CD4-positive, alpha-beta memory T cell (primary cell): ENCODE measurements at regions not wholly inside any gene's neighbourhood (a gene's known extent, or its start where the extent isn't known, plus 50 kb on each side); places are given as distances from the start of the nearest gene placed in this dataset.

Experiments used
- CTCF ChIA-PET: fragments of 350-600 bp; sonication (Branson Sonifier 250); formaldehyde crosslinking; loops from one replicate; lab custom pipeline; 2021; ENCODE audit warnings: inconsistent platforms; ENCODE audit not compliant: partially characterized antibody; lab: Charles Lee
- POLR2A ChIA-PET: fragments of 350-600 bp; sonication (Branson Sonifier 250); formaldehyde crosslinking; loops from one replicate; lab custom pipeline; 2021; ENCODE audit not compliant: partially characterized antibody; lab: Charles Lee
- DNase-seq, 5 donors: peaks; one replicate each; pipeline versions ENCODE4 v3.0.0 to v3.0.0-alpha.2; 2020 to 2022; ENCODE audit warnings: mixed read lengths in 1 of 5
- H3K27ac ChIP-seq: one replicate; pipeline ENCODE4 v1.7.0; 2013; ENCODE audit warnings: low read depth, low read length
- H3K27me3 ChIP-seq: 2 replicates; pipeline ENCODE4 v1.7.0; 2013; ENCODE audit warnings: mild to moderate bottlenecking, low read length, moderate library complexity; ENCODE audit not compliant: insufficient read depth
- H3K36me3 ChIP-seq: 2 replicates; pipeline ENCODE4 v1.7.0; 2013; ENCODE audit warnings: mild to moderate bottlenecking, low read length, moderate library complexity; ENCODE audit not compliant: insufficient read depth
- H3K4me1 ChIP-seq: 2 replicates; pipeline ENCODE4 v1.7.0; 2013; ENCODE audit warnings: mild to moderate bottlenecking, low read length, moderate library complexity; ENCODE audit not compliant: insufficient read depth
- H3K4me3 ChIP-seq, 2 donors: one replicate each; pipeline ENCODE4 v1.7.0; 2013; ENCODE audit warnings: low read length in 2 of 2, mild to moderate bottlenecking in 1 of 2
- H3K9me3 ChIP-seq, 2 donors: one replicate each; pipeline ENCODE4 v1.7.0; 2013; ENCODE audit warnings: low read length in 2 of 2, control low read depth in 1 of 2; ENCODE audit not compliant: control insufficient read depth in 1 of 2
- H3K27ac Mint-ChIP-seq, 7 donors: one replicate each; pipeline ENCODE4 v1.8.0; 2020 to 2021; ENCODE audit warnings: mixed read lengths in 7 of 7, mild to moderate bottlenecking in 6 of 7, inconsistent platforms in 3 of 7, moderate library complexity in 3 of 7
- H3K27me3 Mint-ChIP-seq, 2 donors: one replicate each; pipeline ENCODE4 v1.8.0; 2020 to 2021; ENCODE audit warnings: mixed read lengths in 2 of 2
- H3K36me3 Mint-ChIP-seq, 2 donors: one replicate each; pipeline ENCODE4 v1.8.0; 2020 to 2021; ENCODE audit warnings: mixed read lengths in 2 of 2, inconsistent platforms in 1 of 2, mild to moderate bottlenecking in 1 of 2
- H3K4me1 Mint-ChIP-seq, 4 donors: one replicate each; pipeline ENCODE4 v1.8.0; 2020 to 2021; ENCODE audit warnings: mixed read lengths in 4 of 4, mild to moderate bottlenecking in 1 of 4
- H3K4me3 Mint-ChIP-seq, 8 donors: one replicate each; pipeline ENCODE4 v1.8.0; 2020 to 2021; ENCODE audit warnings: mixed read lengths in 8 of 8, mild to moderate bottlenecking in 7 of 8, moderate library complexity in 6 of 8, inconsistent platforms in 3 of 8
- H3K9me3 Mint-ChIP-seq, 8 donors: one replicate each; pipeline ENCODE4 v1.8.0; 2020 to 2021; ENCODE audit warnings: mixed read lengths in 8 of 8, mild to moderate bottlenecking in 5 of 8, inconsistent platforms in 3 of 8, moderate library complexity in 1 of 8
- intact Hi-C: fragments of 100-400 bp; cut with micrococcal nuclease; formaldehyde crosslinking; loops from one replicate; pipeline ENCODE4 v1.15.1; 2023

- Mint-ChIP-seq H3K36me3 (no peaks in the 10 kb centered on the region), H3K4me3 (no peak overlapping the region), H3K27ac (no peak overlapping the region), H3K27me3 (no peaks in the 10 kb centered on the region), H3K9me3 (peaks cover 0 to 8% (median 4%) of the 10 kb centered on the region in 8 donors), H3K4me1 (no peaks in the 10 kb centered on the region)
- H3K36me3 ChIP-seq, result no peaks in the 10 kb centered on the region
- CTCF ChIA-PET, result interaction anchor here (0.6 kb wide), 1 partner anchor 9 kb away, joined by 3 read pairs; no protein-coding TSS in a partner anchor
- no peak overlapping the region for H3K4me3 ChIP-seq
- POLR2A ChIA-PET, result no interaction called here
- no peak overlapping the region for H3K27ac ChIP-seq
- no peaks in the 10 kb centered on the region for H3K4me1 ChIP-seq
- intact Hi-C loops, result no loop called here
- no peaks in the 10 kb centered on the region for H3K9me3 ChIP-seq
- no peak for DNase-seq
- no peaks in the 10 kb centered on the region for H3K27me3 ChIP-seq
These were observed 101.8 kb upstream of the DDX18 start for GRCh38 chr2:117712684-117713083.

- no peak overlapping the region for H3K27ac Mint-ChIP-seq
- Histone ChIP-seq H3K27ac (no peak overlapping the region), H3K4me1 (no peaks in the 10 kb centered on the region), H3K4me3 (no peak overlapping the region), H3K36me3 (no peaks in the 10 kb centered on the region), H3K9me3 (no peaks in the 10 kb centered on the region), H3K27me3 (no peaks in the 10 kb centered on the region)
- H3K4me1 Mint-ChIP-seq, result peaks cover 0 to 1% (median 0%) of the 10 kb centered on the region in 4 donors
- ChIA-PET CTCF (no interaction called here), POLR2A (no interaction called here)
- peaks cover 0 to 6% (median 3%) of the 10 kb centered on the region in 8 donors for H3K9me3 Mint-ChIP-seq
- no peaks in the 10 kb centered on the region for H3K36me3 Mint-ChIP-seq
- intact Hi-C loops, result no loop called here
- no peak for DNase-seq
- peaks cover 0 to 4% of the 10 kb centered on the region in 2 donors for H3K27me3 Mint-ChIP-seq
- no peak overlapping the region for H3K4me3 Mint-ChIP-seq
These were observed 100.4 kb upstream of the DDX18 start for GRCh38 chr2:117714110-117714509.

GRCh38 chr2:117714745-117715417 is 99.6 kb upstream of the DDX18 start:
- no peak for DNase-seq

GRCh38 chr2:117716505-117716904 is 98.0 kb upstream of the DDX18 start:
- Mint-ChIP-seq H3K27me3 (peaks cover 0 to 4% of the 10 kb centered on the region in 2 donors), H3K4me1 (peaks cover 0 to 1% (median 0%) of the 10 kb centered on the region in 4 donors), H3K27ac (no peak overlapping the region), H3K36me3 (no peaks in the 10 kb centered on the region), H3K9me3 (peaks cover 0 to 6% (median 2%) of the 10 kb centered on the region in 8 donors), H3K4me3 (no peak overlapping the region)
- Histone ChIP-seq H3K4me3 (no peak overlapping the region), H3K27ac (no peak overlapping the region), H3K9me3 (no peaks in the 10 kb centered on the region), H3K27me3 (no peaks in the 10 kb centered on the region), H3K4me1 (no peaks in the 10 kb centered on the region), H3K36me3 (no peaks in the 10 kb centered on the region)
- CTCF ChIA-PET, result no interaction called here
- POLR2A ChIA-PET, result no interaction called here
- DNase-seq, result no peak
- intact Hi-C loops, result no loop called here

More at GRCh38 chr2:117714745-117715417, 99.6 kb upstream of the DDX18 start:
- Histone ChIP-seq H3K4me1 (no peaks in the 10 kb centered on the region), H3K27ac (no peak overlapping the region), H3K4me3 (no peak overlapping the region), H3K9me3 (no peaks in the 10 kb centered on the region), H3K36me3 (no peaks in the 10 kb centered on the region), H3K27me3 (no peaks in the 10 kb centered on the region)
- POLR2A ChIA-PET, result no interaction called here
- Mint-ChIP-seq H3K36me3 (no peaks in the 10 kb centered on the region), H3K27me3 (peaks cover 0 to 4% of the 10 kb centered on the region in 2 donors), H3K9me3 (peaks cover 0 to 6% (median 3%) of the 10 kb centered on the region in 8 donors), H3K4me3 (no peak overlapping the region), H3K27ac (no peak overlapping the region), H3K4me1 (peaks cover 0 to 1% (median 0%) of the 10 kb centered on the region in 4 donors)
- intact Hi-C loops, result no loop called here
- CTCF ChIA-PET, result no interaction called here

GRCh38 chr2:117717072-117717471 is 97.4 kb upstream of the DDX18 start:
- CTCF ChIA-PET, result no interaction called here
- no peaks in the 10 kb centered on the region for H3K27me3 ChIP-seq
- H3K4me1 ChIP-seq, result no peaks in the 10 kb centered on the region
- intact Hi-C loops, result no loop called here
- Mint-ChIP-seq H3K27ac (no peak overlapping the region), H3K4me3 (no peak overlapping the region), H3K27me3 (peaks cover 0 to 4% of the 10 kb centered on the region in 2 donors), H3K4me1 (peaks cover 0 to 2% (median under 1%) of the 10 kb centered on the region in 4 donors), H3K36me3 (no peaks in the 10 kb centered on the region), H3K9me3 (peaks cover 0 to 4% (median 1%) of the 10 kb centered on the region in 8 donors)
- H3K36me3 ChIP-seq, result no peaks in the 10 kb centered on the region
- no peak overlapping the region for H3K4me3 ChIP-seq
- DNase-seq, result no peak
- H3K27ac ChIP-seq, result no peak overlapping the region
- H3K9me3 ChIP-seq, result no peaks in the 10 kb centered on the region
- POLR2A ChIA-PET, result no interaction called here

- H3K36me3 Mint-ChIP-seq, result no peaks in the 10 kb centered on the region
These were observed 96.4 kb upstream of the DDX18 start for GRCh38 chr2:117718048-117718447.

GRCh38 chr2:117720765-117721164 is 93.7 kb upstream of the DDX18 start:
- H3K27me3 Mint-ChIP-seq, result peaks cover 0 to 4% of the 10 kb centered on the region in 2 donors
- intact Hi-C loops, result no loop called here

More at GRCh38 chr2:117718048-117718447, 96.4 kb upstream of the DDX18 start:
- Mint-ChIP-seq H3K4me1 (peaks cover 0 to 4% (median under 1%) of the 10 kb centered on the region in 4 donors), H3K4me3 (no peak overlapping the region), H3K27ac (no peak overlapping the region), H3K27me3 (peaks cover 0 to 4% of the 10 kb centered on the region in 2 donors), H3K9me3 (peaks cover 0 to 3% (median 0%) of the 10 kb centered on the region in 8 donors)
- H3K36me3 ChIP-seq, result no peaks in the 10 kb centered on the region
- intact Hi-C loops, result no loop called here
- DNase-seq, result no peak
- no peaks in the 10 kb centered on the region for H3K4me1 ChIP-seq
- H3K27ac ChIP-seq, result no peak overlapping the region
- no peaks in the 10 kb centered on the region for H3K27me3 ChIP-seq
- ChIA-PET POLR2A (no interaction called here), CTCF (no interaction called here)
- H3K4me3 ChIP-seq, result no peak overlapping the region
- no peaks in the 10 kb centered on the region for H3K9me3 ChIP-seq

More at GRCh38 chr2:117720765-117721164, 93.7 kb upstream of the DDX18 start:
- Histone ChIP-seq H3K27me3 (no peaks in the 10 kb centered on the region), H3K9me3 (no peaks in the 10 kb centered on the region), H3K27ac (no peak overlapping the region), H3K36me3 (no peaks in the 10 kb centered on the region), H3K4me1 (no peaks in the 10 kb centered on the region), H3K4me3 (no peak overlapping the region)
- Mint-ChIP-seq H3K4me1 (peaks cover 0 to 4% (median under 1%) of the 10 kb centered on the region in 4 donors), H3K4me3 (no peak overlapping the region), H3K9me3 (no peaks in the 10 kb centered on the region), H3K36me3 (no peaks in the 10 kb centered on the region), H3K27ac (no peak overlapping the region)
- ChIA-PET CTCF (no interaction called here), POLR2A (no interaction called here)
- no peak for DNase-seq
